Gastroesophageal sphincter (tissue), 4 donors: ENCODE measurements at regions not wholly inside any gene's neighbourhood (a gene's known extent, or its start where the extent isn't known, plus 50 kb on each side); places are given as distances from the start of the nearest gene placed in this dataset.

Experiments used
- ATAC-seq: fragments of 150-250 bp; one replicate; pipeline ENCODE4 v1.9.1; 2016; ENCODE audit warnings: mild to moderate bottlenecking, moderate library complexity
- H3K27ac ChIP-seq, 4 donors: fragments of 200-600 bp; sonication (generic) in 3 of 4; 1 replicate in 3 of 4; 2 replicates in 1 of 4; pipeline ENCODE4 v1.5.1; 2016 to 2019
- H3K27me3 ChIP-seq: fragments of 200-600 bp; sonication (generic); one replicate; pipeline ENCODE4 v1.5.1; 2019
- H3K36me3 ChIP-seq, 2 donors: fragments of 200-600 bp; sonication (generic); one replicate each; pipeline ENCODE4 v1.5.1; 2019; ENCODE audit warnings: control low read depth in 1 of 2
- H3K4me1 ChIP-seq, 3 donors: fragments of 200-600 bp; sonication (generic); 1 replicate in 2 of 3; 2 replicates in 1 of 3; pipeline ENCODE4 v1.5.1; 2016 to 2019; ENCODE audit warnings: control low read depth in 2 of 3
- H3K4me3 ChIP-seq, 2 donors: fragments of 200-600 bp; sonication (generic); one replicate each; pipeline ENCODE4 v1.5.1; 2019; ENCODE audit warnings: mild to moderate bottlenecking in 1 of 2, moderate library complexity in 1 of 2
- H3K9me3 ChIP-seq, 3 donors: fragments of 200-600 bp; sonication (generic); one replicate each; pipeline ENCODE4 v1.5.1; 2017 to 2019; ENCODE audit warnings: control low read depth in 2 of 3
- EP300 ChIP-seq: sonication (generic); formaldehyde crosslinking; IDR thresholded peaks from one replicate; pipeline ENCODE4 v1.6.1; 2017; ENCODE audit warnings: antibody characterized with exemption, mild to moderate bottlenecking
- POLR2A ChIP-seq, 2 donors: fragments of 450-650 bp; IDR thresholded peaks; one replicate each; pipeline ENCODE4 v1.6.1; 2017; ENCODE audit warnings: antibody characterized with exemption in 2 of 2, mild to moderate bottlenecking in 2 of 2, moderate library complexity in 1 of 2
- POLR2AphosphoS5 ChIP-seq: sonication (generic); formaldehyde crosslinking; IDR thresholded peaks from one replicate; pipeline ENCODE4 v1.6.1; 2017; ENCODE audit warnings: antibody characterized with exemption
- WGBS, 2 donors: methylation state at CpG; one replicate each; pipeline ENCODE4 v1.1.5; 2018; ENCODE audit warnings: low coverage in 1 of 2; 5-methylcytosine and 5-hydroxymethylcytosine counted together
- TF ChIP-seq, protein P1 (sequence below), 4 experiments: fragments of 200-600 bp in 2 of 4; fragments of 450-650 bp in 2 of 4; sonication (generic) in 1 of 4; IDR thresholded peaks; one replicate each; pipeline ENCODE4 v1.5.1; 2017 to 2019; ENCODE audit warnings: antibody characterized with exemption in 4 of 4, mild to moderate bottlenecking in 2 of 4, moderate library complexity in 2 of 4

DNA sequence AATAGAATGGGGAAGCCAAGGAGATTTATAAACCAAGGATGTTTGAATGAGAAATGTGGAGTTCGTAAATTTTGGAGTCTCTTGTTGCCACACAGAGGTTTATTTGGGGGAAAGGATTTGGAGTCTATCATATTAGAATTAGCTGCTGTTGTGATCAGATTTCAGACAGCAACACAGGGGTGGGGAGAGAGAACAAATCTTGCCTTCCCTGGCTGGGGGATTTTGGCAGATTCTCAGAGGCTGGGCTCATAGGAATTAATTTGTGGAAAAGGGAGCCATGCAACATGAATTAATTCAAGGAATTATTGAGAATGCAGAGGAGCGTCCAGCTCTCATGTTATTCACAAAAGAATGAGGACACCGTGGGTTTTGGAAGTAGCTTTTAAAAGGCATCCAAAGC lies 73.9 kb upstream of the PRMT8 start:
- ATAC-seq, result no peak
- Histone ChIP-seq H3K9me3 (peaks cover 0 to 12% (median 0%) of the 10 kb centered on the region in 3 donors), H3K27me3 (peaks cover 37% of the 10 kb centered on the region), H3K36me3 (no peaks in the 10 kb centered on the region), H3K27ac (no peak overlapping the region), H3K4me1 (no peaks in the 10 kb centered on the region), H3K4me3 (no peak overlapping the region)
- WGBS, 2 donors, result 59 to 64% methylated on average over 1 to 3 of the region's 3 CpGs
- TF ChIP-seq, protein P1, sequence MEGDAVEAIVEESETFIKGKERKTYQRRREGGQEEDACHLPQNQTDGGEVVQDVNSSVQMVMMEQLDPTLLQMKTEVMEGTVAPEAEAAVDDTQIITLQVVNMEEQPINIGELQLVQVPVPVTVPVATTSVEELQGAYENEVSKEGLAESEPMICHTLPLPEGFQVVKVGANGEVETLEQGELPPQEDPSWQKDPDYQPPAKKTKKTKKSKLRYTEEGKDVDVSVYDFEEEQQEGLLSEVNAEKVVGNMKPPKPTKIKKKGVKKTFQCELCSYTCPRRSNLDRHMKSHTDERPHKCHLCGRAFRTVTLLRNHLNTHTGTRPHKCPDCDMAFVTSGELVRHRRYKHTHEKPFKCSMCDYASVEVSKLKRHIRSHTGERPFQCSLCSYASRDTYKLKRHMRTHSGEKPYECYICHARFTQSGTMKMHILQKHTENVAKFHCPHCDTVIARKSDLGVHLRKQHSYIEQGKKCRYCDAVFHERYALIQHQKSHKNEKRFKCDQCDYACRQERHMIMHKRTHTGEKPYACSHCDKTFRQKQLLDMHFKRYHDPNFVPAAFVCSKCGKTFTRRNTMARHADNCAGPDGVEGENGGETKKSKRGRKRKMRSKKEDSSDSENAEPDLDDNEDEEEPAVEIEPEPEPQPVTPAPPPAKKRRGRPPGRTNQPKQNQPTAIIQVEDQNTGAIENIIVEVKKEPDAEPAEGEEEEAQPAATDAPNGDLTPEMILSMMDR (IDR thresholded peaks at IDR 0.05), result no peak
- TF ChIP-seq POLR2A (IDR thresholded peaks at IDR 0.05) (no peak), POLR2AphosphoS5 (no peak), EP300 (no peak)

DNA sequence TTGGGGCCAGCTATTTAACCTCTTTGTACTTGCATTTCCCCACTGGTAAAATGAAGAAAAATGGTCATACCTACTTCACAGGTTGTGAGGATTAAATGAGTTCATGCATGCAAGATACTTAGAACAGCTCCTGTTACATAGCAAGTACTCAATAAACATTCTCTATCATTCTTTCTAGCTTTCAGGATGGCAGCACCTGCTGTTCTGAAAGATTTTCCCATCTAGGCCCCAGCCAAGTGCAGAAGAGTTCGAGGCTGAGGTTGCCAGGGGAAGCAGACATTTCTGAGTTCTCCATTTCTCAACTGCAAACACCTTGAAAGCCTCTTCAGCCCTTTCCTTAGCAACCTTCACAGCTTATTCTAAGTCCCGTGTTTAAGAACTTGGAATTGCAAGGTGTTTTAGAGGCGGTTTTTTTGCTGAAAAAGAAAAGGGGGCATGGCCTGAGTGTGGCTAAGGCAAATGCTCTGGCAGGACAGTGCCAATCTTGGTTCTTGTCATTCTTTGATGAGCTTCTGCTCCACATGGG lies 73.0 kb upstream of the PRMT8 start:
- H3K36me3 ChIP-seq, result no peaks in the 10 kb centered on the region
- no peak for TF ChIP-seq POLR2A (IDR thresholded peaks at IDR 0.05)
- TF ChIP-seq EP300, result no peak
- no peak for TF ChIP-seq POLR2AphosphoS5
- TF ChIP-seq, protein P1 (IDR thresholded peaks at IDR 0.05), result no peak
- H3K4me3 ChIP-seq, result no peak overlapping the region
- no peaks in the 10 kb centered on the region for H3K4me1 ChIP-seq
- peaks cover 41% of the 10 kb centered on the region for H3K27me3 ChIP-seq
- WGBS, 2 donors, result 78 to 100% methylated on average over 1 to 3 of the region's 3 CpGs
- H3K27ac ChIP-seq, result no peak overlapping the region
- no peak for ATAC-seq
- peaks cover 0 to 13% (median 0%) of the 10 kb centered on the region in 3 donors for H3K9me3 ChIP-seq

DNA sequence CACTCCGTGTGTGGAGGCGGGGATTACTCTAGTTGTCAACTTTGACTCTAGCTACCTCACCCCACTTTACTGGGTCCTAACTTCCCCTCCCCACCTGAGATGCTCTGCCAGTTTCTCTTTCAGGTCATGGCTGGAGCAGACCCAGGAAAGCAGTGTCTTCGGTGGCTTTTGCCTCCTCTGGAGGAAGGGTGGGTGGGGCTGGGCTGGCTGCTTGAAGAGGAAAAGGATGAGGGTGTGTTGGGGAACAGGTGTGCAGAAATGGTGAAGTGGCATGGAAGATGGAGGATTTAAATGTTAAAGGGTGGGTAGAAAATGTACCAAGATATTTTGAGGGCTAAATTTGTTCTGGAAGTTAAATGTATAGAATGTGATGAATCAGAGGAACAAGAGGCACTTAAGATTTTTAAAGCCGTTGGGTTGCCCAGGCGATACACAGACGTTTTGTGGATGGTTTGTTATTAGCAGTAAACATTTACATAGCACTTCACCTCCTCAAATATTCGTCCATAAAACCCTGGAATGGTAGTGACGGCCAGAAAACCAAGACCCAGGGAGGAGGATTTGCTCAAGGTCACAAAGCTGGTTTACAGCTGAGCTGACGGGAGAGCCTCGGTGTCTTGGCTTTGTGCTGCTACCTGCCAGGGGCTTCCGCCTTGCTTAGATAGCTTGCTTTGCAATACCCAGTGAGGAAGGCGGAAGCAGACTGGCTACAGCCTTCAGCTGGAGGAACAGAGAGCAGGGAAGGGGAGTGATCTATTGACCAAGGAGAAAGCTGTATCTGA lies 72.2 kb upstream of the PRMT8 start:
- H3K27me3 ChIP-seq, result peaks cover 47% of the 10 kb centered on the region
- 36 to 47% methylated on average over 7 to 9 of the region's 12 CpGs for WGBS, 2 donors
- no peaks in the 10 kb centered on the region for H3K36me3 ChIP-seq
- no peak for ATAC-seq
- H3K4me3 ChIP-seq, result no peak overlapping the region
- H3K9me3 ChIP-seq, result peaks cover 0 to 16% (median 0%) of the 10 kb centered on the region in 3 donors
- no peaks in the 10 kb centered on the region for H3K4me1 ChIP-seq
- no peak for TF ChIP-seq EP300
- TF ChIP-seq POLR2A (IDR thresholded peaks at IDR 0.05), result no peak
- TF ChIP-seq, protein P1 (IDR thresholded peaks at IDR 0.05), result no peak
- H3K27ac ChIP-seq, result no peak overlapping the region

DNA sequence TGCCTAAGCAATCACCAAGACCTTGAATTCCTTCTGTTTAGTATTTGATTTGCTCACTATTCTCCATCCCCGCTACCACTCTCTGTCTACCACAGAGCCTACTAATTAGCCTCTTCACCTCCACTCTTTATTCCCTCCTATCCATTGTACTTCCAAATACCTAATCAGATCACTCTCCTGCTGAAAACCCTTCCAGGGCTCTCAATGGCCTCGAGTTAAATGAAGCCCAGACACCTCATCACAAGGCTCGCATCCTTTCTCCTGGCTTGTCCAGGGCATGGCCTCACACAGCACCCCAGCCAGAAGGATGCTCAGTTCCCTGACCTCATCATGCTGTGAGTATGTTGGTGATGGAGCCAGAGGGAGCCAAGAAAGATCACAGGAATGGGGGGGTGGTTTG lies 71.4 kb upstream of the PRMT8 start:
- 63 to 100% methylated on average over 1 to 3 of the region's 3 CpGs for WGBS, 2 donors
- no peaks in the 10 kb centered on the region for H3K36me3 ChIP-seq
- H3K27ac ChIP-seq, result no peak overlapping the region
- H3K4me1 ChIP-seq, result no peaks in the 10 kb centered on the region
- no peak for ATAC-seq
- H3K27me3 ChIP-seq, result peaks cover 49% of the 10 kb centered on the region
- H3K9me3 ChIP-seq, result peaks cover 0 to 8% (median 0%) of the 10 kb centered on the region in 3 donors
- TF ChIP-seq EP300, result no peak
- TF ChIP-seq POLR2AphosphoS5, result no peak
- TF ChIP-seq, protein P1 (IDR thresholded peaks at IDR 0.05), result no peak
- no peak for TF ChIP-seq POLR2A (IDR thresholded peaks at IDR 0.05)
- no peak overlapping the region for H3K4me3 ChIP-seq

DNA sequence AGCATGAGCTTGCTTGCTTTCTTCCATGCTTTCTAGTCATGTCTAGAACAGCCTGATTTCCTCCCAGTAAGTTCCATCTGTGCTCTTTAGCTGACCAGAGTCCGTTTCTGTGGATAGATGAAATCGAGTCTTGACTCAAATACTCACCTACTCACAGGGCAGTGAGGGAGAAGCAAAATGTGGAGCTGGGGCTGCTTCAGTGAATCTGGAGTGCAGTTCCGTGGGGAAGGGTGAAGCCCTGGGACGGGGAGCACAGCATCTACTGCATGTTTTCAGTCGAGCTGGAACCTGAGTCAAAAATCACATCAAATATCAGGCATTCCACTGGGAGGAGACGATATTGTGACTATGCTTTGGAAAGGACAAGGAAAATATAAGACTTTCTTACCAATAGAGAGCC lies 70.3 kb upstream of the PRMT8 start:
- Histone ChIP-seq H3K4me1 (no peaks in the 10 kb centered on the region), H3K4me3 (no peak overlapping the region), H3K27ac (no peak overlapping the region), H3K27me3 (peaks cover 53% of the 10 kb centered on the region), H3K9me3 (peaks cover 0 to 4% (median 0%) of the 10 kb centered on the region in 3 donors), H3K36me3 (no peaks in the 10 kb centered on the region)
- ATAC-seq, result no peak
- TF ChIP-seq, protein P1 (IDR thresholded peaks at IDR 0.05), result no peak
- no peak for TF ChIP-seq POLR2AphosphoS5
- no peak for TF ChIP-seq EP300
- WGBS, 2 donors, result 36 to 59% methylated on average over 5 of the region's 6 CpGs
